ENCODE measurements at regions not wholly inside any gene's neighbourhood (a gene's known extent, or its start where the extent isn't known, plus 50 kb on each side); places are given as distances from the start of the nearest gene placed in this dataset.
A peak's percentile ranks its signal among the peaks of the same experiment; 100 is the strongest.

DNA sequence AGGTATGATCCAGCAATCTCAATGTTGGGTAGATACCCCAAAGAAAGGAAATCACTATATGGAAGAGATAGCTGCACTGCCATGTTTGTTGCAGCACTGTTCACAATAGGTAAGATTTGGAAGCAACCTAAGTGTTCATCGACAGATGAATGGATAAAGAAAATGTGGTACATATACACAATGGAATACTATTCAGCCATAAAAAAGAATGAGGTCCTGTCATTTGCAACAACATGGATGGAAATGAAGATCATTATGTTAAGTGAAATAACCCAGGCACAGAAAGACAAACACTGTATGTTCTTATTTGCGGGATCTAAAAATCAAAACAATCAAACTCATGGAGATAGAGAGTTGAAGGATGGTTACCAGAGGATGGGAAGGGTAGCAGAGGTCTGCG lies 372.4 kb upstream of the SPRED2 start:
- FAIRE-seq (no peak), DNase-seq (ENCODE audit: insufficient read length, low spot score) (no peak)
- TF ChIP-seq POLR2A (IDR thresholded peaks at IDR 0.05; ENCODE audit: low read depth, low read length) = no peak

DNA sequence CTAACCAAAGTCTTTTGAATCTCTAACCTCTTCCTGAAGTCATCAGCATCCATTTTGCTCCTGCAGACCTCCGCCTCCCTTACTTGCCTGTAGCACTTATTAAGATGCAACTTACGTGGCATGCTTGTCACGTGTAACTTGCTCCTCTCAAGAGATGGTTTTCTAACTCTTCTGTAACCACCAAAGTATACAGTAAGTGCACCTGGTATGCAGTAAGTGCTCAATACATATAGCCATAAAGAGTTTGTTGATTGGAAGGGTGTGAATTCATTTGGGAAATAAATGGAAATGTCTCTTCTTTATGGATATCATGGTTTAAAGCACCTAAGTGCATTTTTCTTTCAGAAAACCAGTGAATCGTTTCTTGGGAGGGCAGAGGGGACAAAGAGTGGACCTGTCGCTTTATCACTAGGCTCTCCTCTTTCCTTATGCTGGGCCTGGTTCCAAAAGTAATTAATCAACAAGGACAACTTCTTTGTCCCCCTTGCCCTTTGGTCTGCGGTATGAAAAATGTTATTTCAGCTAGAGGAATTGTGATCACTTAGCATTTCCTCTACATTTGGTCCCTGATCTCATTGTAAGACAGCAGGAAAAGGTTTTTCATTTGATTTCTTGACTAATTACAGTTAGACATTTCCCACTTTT lies 370.0 kb upstream of the SPRED2 start:
- no peak for TF ChIP-seq POLR2A (IDR thresholded peaks at IDR 0.05; ENCODE audit: low read depth, low read length)
- no peak for FAIRE-seq
- no peak for DNase-seq (ENCODE audit: insufficient read length, low spot score)

DNA sequence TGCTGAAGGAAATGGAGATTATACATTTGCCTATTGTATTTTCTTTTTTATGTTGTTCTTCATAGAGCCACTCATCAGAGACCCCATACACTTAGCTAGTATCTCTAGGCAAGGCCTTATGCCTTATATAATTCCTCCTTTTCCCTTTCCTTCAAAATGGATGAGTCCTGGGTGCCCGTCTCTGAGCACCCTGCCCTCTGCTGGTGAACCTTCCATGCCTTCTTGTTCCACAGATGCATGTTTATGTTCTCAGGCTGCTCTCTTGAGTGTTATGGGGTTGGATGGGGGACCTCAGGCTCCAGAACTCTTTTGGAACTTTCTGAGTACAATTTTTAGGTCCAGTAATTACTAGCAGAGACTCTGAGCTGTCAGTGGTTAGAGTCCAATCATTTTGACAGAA lies 368.6 kb upstream of the SPRED2 start:
- peak; percentile 6 for DNase-seq (ENCODE audit: insufficient read length, low spot score)
- no peak for FAIRE-seq

DNA sequence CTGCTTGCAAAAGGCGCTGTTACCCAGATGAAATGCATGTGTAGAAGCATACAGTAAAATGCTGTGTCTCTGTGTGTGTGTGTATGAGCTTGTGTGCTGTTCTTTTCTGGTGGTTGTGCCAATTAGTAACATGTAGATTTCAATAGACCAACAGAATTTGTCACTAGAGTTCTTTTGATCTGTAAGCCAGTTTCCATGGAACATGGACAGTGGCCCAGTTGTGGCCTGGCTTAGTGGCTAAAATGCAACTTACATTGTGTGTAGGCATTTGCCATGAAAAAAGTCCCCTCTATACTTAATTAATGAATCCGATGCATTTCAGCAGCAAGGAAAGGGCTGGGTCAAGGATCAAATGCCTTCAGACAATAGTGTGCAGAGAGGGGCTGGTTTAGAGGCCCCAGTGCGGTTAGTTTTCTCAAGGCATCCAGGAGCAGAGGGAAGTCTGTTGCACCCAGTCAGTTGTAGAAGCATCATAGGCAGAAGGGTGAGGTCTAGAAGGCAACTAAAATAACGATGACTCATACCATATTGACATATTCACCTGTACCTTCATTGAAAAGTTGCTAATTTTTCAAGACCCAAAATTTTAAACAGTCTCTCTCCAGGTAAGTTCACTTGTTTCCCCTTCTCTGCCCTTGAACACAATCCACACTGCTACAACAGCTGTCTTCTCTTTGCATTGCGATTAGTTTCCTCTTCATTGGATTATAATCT lies 366.9 kb upstream of the SPRED2 start:
- FAIRE-seq (no peak), DNase-seq (ENCODE audit: insufficient read length, low spot score) (no peak)
- no peak for TF ChIP-seq POLR2A (IDR thresholded peaks at IDR 0.05; ENCODE audit: low read depth, low read length)

More for the DNA sequence above, 368.6 kb upstream of the SPRED2 start:
- no peak for TF ChIP-seq POLR2A (IDR thresholded peaks at IDR 0.05; ENCODE audit: low read depth, low read length)

DNA sequence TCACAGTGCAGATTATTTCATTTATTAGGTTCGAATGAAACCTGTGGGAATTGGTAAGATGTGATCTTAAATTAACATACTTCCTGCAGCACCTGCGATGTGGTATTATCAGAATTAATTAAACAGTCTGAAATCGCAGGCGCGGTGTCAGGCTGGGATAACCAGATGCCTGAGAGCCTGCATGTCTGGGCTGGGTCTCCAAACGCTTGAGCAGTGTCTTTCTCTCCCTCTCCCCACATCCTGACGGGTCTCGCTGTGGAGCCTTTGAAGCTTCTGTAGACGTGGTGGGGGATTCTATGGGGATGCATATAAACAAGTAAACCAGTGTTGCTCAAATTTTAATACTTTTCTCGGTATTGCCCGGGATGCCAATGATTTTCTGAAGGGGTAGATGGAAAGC lies 366.2 kb upstream of the SPRED2 start:
- TF ChIP-seq POLR2A (IDR thresholded peaks at IDR 0.05; ENCODE audit: low read depth, low read length) = no peak
- FAIRE-seq (no peak), DNase-seq (ENCODE audit: insufficient read length, low spot score) (no peak)

DNA sequence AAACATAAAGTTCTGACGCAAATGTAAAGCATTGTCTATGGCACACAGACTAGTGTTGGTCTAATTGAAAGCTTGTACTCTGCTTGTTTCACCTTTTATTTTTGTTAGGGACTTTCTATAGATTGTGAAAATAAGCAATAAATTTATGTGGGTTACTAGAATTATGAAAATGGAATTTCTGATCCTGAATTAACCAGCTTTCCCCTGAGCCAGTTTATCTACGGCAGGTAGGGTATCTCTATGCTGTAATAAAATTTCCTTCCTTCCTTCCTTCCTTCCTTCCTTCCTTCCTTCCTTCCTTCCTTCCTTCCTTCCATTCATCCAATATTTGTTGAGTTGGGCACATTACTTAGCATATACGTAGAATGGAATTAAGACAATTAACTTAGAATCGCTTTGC lies 362.6 kb upstream of the SPRED2 start:
- no peak for DNase-seq (ENCODE audit: insufficient read length, low spot score)
- FAIRE-seq = no peak
- no peak for TF ChIP-seq POLR2A (IDR thresholded peaks at IDR 0.05; ENCODE audit: low read depth, low read length)

DNA sequence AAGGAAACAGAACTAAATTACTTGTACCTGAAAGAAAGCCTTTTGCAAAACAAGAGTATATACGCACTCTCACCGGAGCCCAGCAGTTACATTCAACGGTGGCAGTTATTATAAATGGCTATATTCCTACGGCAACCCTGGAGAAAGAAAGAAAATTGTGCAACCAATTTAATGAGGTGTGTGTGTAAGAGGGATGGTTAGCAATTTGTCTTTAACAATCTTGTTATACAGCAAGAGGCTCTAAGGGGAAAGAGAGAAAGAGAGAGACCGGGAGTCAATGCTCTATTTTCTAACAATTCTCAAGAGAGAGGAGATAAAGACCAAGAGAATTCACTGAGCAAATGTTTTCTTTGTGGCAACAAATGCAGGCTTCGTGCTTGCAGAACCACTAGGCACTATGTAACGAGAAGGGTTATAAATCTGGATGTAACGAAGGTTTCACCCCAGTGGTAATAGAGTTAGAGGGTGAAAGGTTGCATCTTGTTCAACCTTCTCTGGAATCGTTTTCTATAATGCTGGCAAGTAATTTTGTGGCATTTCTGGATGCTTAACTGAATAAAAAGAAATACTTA lies 359.1 kb upstream of the SPRED2 start:
- DNase-seq (ENCODE audit: insufficient read length, low spot score) = no peak
- no peak for TF ChIP-seq POLR2A (IDR thresholded peaks at IDR 0.05; ENCODE audit: low read depth, low read length)
- no peak for FAIRE-seq

DNA sequence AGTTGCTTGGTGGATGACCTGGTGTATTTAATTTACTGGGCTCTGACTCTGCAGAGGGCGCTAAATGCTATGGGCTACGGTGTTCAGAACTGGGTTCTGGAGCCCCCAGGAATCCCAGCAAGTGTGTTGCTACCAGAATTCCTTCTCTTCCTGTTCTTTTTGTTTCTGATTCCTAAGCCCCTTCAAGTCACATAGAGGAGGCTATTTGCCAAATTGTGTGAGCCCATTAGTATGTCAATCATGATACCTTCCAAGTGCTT lies 358.2 kb upstream of the SPRED2 start:
- FAIRE-seq = no peak
- no peak for TF ChIP-seq POLR2A (IDR thresholded peaks at IDR 0.05; ENCODE audit: low read depth, low read length)
- DNase-seq (ENCODE audit: insufficient read length, low spot score) = no peak

DNA sequence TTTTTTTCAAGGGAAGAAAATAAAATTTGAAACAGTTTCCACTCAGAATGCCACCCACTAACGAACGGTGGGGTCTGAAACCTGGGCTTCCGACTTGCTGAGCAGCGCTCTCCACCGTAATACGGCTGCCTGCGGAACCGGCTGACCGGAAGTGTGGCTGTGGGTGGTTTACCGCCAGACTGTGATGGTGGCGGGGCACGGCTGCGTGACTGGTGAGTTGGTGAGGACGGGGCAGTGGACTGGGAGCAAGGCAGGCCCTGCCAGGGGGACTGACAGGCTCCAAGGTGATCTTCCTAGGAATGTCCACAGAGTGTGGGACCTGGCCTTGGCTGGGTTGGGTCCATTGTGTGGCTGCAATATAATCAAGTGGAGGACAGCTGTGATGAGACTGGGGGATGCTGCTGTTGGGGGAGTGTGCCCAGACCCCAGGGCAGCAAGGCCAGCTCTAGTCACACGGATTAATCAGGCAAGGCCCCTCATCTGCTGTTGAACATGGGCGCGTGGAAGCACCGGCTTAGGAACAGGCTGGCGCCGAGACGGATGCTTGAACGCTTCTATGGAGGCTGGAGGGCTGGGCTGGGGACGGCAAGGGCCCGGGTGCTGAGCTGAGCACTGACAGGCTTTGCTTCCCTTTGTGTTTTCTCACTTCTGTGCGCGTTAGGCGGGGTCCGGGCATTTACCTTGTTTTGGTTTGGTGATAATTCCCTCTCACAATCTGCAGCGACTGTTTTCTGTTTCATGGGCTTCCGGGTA lies 357.7 kb upstream of the SPRED2 start:
- DNase-seq (ENCODE audit: insufficient read length, low spot score) = no peak
- TF ChIP-seq POLR2A (IDR thresholded peaks at IDR 0.05; ENCODE audit: low read depth, low read length) = no peak
- no peak for FAIRE-seq

DNA sequence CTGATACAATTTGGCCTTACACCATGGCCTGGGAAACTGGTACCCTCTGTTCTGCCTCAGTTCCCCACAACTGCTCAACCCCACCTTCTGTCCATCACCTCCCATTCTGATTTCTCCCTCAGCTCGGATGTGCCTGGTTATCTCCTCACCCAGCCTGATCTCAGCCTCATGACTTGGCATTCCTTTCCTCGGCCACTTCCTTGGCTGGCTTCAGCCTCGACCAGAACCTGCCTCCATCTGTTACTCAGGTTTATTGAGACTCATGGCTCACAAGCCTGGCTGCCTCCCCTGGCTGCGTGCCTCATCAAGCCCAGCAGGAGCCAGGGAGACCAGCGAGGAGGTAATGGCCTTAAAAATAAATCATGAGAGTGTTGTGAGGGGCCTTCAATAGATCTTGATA lies 356.2 kb upstream of the SPRED2 start:
- FAIRE-seq = no peak
- no peak for TF ChIP-seq POLR2A (IDR thresholded peaks at IDR 0.05; ENCODE audit: low read depth, low read length)
- DNase-seq (ENCODE audit: insufficient read length, low spot score) = no peak

DNA sequence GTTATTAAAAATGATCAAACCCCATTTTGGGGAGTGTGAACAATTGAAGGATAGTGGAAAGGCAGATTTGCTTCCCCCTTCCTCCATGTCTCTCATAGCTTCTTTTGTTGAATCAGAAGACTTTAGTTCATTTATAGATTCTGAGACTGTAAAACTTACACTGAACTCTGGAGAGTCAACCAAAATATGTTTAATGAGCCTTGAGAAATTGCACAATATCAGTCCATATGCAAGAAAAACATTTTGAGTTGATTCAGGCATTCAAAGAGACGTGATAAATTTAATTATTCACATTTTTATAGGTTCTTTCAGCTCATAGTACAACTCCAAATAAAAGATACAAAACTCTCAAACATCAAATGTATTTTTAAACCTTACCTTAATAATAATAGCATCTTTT lies 354.4 kb upstream of the SPRED2 start:
- FAIRE-seq (no peak), DNase-seq (ENCODE audit: insufficient read length, low spot score) (no peak)
- no peak for TF ChIP-seq POLR2A (IDR thresholded peaks at IDR 0.05; ENCODE audit: low read depth, low read length)

DNA sequence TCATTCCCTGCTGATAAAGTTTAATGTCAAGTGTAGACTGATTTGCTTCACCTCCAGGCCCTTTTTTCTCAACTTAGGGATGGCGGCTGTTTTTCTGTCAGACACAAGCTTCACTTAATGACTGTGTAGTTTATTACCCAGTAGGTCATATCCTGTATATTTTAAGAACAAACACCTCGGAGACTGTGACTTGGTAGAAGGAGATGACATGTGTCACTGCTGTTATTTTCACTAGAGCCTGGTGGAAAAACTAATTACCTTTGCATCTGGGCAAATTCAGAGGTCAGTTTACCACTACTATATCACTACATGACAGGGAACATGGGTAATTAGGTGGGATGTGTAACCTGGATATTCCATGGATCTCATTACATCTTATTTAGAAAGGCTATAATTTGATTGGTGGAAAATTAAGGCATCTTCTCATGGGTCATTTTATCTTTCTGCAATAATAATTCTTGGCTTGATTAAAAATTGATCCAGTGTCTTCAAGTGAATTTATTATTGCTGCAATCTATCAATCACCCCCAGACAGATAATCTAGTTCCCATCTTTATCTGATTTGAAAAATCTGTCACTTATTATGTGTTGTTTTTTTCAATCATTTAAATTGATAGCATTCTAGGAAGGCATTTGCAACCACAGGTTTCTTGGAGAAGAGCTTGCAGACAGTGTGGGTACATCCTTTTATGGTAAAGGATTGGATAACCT lies 353.8 kb upstream of the SPRED2 start:
- FAIRE-seq (no peak), DNase-seq (ENCODE audit: insufficient read length, low spot score) (no peak)
- no peak for TF ChIP-seq POLR2A (IDR thresholded peaks at IDR 0.05; ENCODE audit: low read depth, low read length)

DNA sequence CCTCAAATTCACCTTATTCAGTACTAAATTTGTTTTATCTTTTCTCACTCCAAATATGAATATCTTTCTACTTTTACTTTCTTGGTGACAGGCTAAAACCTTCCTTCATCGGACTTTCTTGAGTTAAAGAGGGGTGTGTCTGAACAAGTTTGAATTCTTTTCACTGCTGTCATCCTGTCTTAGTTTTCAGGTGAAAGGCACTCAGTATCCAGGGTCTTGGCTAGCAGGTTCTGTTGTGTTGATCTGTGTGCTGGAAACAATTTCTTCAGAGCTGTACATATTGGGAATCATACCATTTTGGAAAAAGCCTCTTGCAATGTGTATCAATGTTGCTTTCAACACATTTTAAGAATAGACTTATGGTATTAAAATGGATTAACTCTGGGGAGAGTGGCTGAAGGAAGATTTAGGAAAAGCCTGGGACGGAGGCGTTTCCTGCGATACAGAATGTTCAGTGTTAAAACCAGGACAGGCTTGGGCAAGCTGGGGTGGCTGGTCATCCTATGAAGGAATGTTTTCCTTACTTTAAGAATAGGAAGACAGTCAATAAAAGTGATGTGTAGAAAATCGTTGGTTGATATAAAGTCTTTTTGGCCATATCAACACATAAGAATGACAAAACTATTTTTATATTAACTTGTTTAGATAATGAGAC lies 350.7 kb upstream of the SPRED2 start:
- DNase-seq (ENCODE audit: insufficient read length, low spot score) (no peak), FAIRE-seq (no peak)
- no peak for TF ChIP-seq POLR2A (IDR thresholded peaks at IDR 0.05; ENCODE audit: low read depth, low read length)

DNA sequence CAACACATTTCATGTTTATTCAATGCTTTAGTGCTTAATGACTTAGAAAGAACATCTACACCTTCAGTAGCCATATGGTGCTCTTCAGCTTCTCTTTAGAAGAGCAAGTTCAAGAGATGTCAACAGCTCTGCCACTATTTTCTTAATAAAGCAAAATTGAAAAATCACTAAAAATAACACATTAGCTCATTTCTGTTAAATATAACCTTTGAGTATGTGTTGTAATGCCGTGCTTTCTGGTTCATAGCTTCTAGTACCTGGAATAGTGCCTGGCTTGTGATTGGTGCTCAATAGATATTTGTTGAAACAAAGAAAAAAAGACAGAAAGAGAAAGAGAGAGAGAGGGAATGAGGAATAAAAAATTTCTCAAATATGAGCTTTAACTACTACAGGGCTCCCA lies 349.8 kb upstream of the SPRED2 start:
- DNase-seq (ENCODE audit: insufficient read length, low spot score) = no peak
- FAIRE-seq = no peak
- no peak for TF ChIP-seq POLR2A (IDR thresholded peaks at IDR 0.05; ENCODE audit: low read depth, low read length)
